Stimulated activated CD4-positive, alpha-beta T cell treated with anti-CD3 and anti-CD28 coated beads, TNF-alpha, amount 100 ng/mL, for 24 hours (primary cell): ENCODE measurements at regions not wholly inside any gene's neighbourhood (a gene's known extent, or its start where the extent isn't known, plus 50 kb on each side); places are given as distances from the start of the nearest gene placed in this dataset.
"Not testable (repeated sequence)": the region's sequence is repeated elsewhere in the genome, so short reads cannot be mapped to it uniquely, and the experiment has no call there.

ENCODE experiments used
- DNase-seq, 3 experiments: peaks; one replicate each; pipeline ENCODE4 v3.0.0-alpha.2; 2020; ENCODE audit warnings: low read depth in 3 of 3

DNA sequence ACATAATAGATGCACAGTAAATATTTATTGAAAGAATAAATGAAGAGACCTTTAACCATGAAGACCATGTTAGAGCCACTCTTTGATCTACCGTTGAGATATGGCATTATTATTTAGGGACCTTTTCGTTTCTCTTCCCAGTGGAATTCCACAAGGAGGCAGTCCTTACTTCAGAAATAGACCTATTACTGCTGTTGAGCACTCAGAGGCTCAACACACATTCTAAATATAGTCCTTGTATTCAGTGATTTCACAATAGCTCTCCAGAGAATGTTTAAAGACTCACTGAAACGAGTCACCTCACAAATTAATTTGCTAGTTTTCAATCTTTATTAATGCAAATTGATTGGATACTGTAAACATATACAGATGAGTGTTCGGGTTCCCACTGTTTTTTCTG, 603.8 kb downstream of the CDH8 start:
- DNase-seq: no peak

- no peak for DNase-seq
Measured at GRCh38 chr16:61421111-61421510, 615.1 kb downstream of the CDH8 start.

DNA sequence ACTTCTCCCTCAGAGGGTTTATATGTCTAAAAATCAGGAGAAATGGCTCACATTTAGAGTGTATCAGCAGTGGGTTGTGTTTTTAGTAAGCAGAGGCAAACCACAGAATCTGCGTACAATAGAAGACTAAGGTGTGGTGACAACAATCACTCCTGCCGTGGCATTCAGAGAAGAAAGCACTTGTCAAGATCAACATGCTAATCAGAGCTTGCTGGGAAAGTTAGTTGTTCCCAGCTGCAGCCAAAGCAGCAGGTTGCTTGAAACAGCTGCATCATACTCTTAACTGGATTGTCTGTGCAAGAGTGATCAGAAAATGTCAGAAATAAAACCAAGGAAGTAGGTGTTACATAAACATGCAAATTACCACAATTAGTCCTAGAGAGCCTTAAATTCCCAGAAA, 616.4 kb downstream of the CDH8 start:
- no peak for DNase-seq

DNA sequence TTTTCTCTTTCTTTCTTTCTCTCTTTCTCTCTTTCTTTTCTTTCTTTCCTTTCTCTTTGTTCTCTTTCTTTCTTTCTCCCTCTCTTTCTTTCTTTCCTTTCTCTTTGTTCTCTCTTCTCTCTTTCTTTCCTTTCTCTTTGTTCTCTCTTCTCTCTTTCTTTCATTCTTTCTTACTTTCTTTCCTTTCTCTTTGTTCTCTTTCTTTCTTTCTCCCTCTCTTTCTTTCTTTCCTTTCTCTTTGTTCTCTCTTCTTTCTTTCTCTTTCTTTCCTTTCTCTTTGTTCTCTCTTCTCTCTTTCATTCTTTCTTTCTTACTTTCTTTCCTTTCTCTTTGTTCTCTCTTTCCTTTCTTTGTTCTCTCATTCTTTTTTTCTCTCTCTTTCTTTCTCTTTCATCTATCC, 617.4 kb downstream of the CDH8 start:
- not testable (repeated sequence) for DNase-seq

DNA sequence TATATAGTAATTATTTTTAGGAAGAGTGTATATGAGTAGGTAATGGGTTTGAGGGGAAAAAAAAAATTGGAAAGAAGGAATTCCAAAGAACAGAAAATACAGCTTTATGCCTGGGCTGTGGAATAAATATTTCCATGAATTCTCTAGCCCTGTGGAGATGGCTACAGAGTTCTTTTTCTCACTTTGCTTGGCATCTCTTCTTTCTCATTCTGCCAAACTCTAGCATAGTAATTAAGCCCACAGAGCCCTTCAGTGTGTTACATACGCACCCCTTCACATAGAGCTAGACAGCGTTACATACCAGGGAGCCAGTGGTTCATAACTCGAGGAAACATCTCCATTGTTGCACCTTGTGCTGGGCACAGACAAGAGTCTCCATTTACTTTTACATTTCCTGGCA, 621.1 kb downstream of the CDH8 start:
- DNase-seq: no peak

- DNase-seq: no peak
Measured at GRCh38 chr16:61413021-61413420, 623.2 kb downstream of the CDH8 start.

DNA sequence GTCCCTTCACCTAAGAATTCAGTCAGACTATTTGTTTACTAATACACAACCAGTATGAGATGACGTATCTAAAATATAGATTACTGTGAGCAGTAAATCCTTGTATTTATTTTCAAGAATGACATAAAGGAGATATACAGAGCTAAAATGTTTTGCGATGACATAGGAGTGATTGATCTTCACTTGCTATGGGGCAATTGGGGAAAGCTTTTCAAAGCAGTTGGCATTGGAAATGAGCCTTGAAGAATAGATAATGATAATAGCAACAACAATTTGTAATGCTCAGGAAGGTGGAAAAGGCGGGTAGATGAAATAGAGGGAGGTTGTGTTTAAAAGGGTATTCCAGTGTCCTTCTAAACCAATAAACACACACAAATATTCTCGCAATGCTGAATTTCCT, 623.7 kb downstream of the CDH8 start:
- no peak for DNase-seq

DNA sequence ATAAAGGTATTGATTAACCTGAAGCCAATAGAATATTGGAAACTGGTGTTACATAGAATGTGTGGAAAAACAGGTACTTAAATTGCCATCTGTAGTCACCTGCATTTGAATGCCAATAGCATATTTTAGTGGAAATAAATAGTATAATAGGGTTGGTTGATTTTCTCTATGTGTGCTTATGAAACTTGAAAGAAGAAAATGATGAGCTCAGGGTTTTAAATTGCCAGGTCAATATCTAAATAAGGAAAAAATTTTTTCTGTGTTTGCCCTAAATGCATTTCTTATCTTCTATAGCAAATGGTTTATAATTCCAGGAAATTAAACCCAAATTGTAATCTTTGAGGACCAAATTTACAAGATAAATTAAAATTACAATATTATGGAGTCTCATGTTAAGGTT, 626.6 kb downstream of the CDH8 start:
- DNase-seq: no peak

DNA sequence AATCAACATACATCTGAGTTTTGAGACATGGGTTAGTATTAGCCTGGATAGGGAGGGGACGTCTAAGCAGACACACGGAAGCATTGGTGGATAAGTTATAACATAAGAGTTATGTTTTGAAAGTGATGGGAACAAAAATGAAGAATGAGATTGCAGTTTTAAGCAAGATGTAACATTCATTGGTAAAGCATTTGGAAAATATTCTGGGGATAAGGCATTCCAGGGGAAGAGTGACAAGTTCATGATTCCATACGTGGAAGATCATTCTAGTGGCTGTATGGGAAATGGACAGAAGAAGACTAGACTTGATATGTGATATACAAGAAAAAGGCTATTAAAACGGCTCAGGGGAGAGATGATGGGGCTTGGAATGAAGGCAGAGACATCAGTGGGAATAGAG, 632.9 kb downstream of the CDH8 start:
- DNase-seq: no peak

GRCh38 chr16:61391896-61392295, 644.3 kb downstream of the CDH8 start:
- DNase-seq: no peak

GRCh38 chr16:61390965-61391637, 645.1 kb downstream of the CDH8 start:
- DNase-seq: no peak

- no peak for DNase-seq
Measured at GRCh38 chr16:61385392-61386071, 650.7 kb downstream of the CDH8 start.

- DNase-seq: no peak
Measured at GRCh38 chr16:61382435-61382834, 653.8 kb downstream of the CDH8 start.

DNA sequence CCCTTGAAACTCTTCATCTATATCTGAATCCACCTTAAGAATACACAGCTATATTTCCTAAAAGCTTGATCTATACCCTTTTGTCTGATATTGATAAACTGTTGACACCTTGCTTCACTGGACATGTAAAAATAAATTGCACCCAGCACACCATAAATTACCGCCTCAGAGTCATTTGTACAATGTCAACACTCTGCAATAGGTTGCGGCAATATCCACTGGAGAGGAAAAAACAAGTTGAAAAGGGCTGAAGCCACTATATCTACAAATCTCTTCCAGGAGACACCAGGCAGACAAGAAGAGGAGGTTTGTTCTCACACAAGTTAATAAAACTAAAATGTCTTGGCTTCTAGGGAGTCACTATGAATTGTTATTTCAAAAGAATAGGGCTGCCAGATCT, 656.9 kb downstream of the CDH8 start:
- DNase-seq: no peak

DNA sequence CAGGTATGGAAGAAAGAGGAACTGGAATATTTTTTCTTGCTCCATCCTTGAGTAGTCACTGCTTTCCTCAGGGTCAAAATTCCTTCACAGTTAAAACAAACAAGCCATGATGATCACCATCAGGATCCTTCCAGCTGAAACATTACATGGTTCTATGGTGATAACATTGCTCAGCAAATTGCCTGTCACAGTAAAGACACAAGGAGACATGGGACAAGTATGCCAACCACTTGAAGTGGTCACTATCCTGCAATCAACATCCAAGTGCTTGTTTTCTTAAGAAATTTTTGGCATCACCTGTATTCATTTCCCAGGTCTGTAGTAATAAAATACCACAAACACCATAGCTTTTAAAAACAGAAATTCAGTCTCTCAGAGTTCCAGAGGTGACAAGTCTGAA, 662.2 kb downstream of the CDH8 start:
- no peak for DNase-seq

DNA sequence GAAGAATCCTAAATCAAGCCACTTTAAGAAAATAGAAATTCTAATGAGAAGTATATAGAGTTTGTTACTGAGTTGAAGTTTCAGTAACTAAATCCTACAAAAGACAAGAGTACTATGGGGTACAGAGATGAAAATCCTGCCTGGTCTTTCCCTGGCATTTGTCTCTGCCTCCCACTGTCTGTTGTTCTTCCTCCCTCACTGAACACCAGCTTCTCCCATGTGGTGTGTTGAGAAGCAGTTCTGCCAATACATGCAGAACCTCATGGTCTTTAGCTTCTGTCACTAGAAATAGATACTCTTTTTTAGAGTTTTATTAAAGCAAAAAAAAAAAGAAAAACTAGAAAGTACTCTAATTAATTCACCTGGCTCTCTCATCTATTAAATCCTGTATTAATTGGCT, 664.4 kb downstream of the CDH8 start:
- DNase-seq: no peak

- DNase-seq: no peak
Measured at GRCh38 chr16:61371388-61371787, 664.9 kb downstream of the CDH8 start.

- DNase-seq: no peak
Measured at GRCh38 chr16:61370564-61370963, 665.7 kb downstream of the CDH8 start.

- DNase-seq: no peak
Measured at GRCh38 chr16:61366006-61366405, 670.2 kb downstream of the CDH8 start.

- no peak for DNase-seq
Measured at GRCh38 chr16:61364990-61365389, 671.2 kb downstream of the CDH8 start.

DNA sequence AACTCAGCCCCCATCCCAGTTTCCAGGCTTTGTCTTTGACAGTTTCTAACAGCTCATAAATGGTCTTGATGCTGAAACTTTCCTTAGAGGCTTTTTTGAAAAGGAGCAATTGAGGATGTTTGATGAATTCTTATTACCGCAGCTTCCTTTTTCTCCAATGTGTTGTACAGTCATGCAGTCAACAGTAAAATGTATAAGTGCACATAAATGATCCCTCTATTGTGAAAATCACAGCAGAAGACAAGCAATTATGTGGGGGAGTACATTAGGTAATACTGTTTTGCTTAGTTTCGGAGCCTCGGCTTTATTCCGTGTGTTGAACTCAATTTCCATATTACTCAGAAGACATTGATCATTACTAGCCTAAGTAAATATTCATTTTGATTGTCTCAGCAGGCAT, 673.7 kb downstream of the CDH8 start:
- DNase-seq: no peak

DNA sequence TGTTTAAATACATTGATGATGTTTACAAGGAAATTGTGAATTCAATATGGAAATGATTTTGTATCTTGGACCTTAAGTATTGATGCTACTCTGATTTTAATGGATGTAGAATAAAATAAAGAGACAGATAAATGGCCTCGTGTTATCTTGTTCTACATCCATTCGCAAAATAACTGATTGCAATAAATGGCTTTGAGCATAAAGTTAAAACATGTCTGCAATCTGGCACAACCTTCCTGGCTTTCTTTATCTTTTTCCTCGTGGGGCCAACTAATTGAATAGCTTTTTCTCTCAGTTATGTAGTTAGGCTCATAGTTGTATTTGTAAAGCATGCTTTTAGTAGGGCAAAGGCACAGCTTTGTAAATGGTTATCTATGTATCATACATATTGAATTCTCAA, 691.4 kb downstream of the CDH8 start:
- no peak for DNase-seq

- DNase-seq: no peak
Measured at GRCh38 chr16:61332461-61332860, 703.8 kb downstream of the CDH8 start.

GRCh38 chr16:61324044-61324443, 712.2 kb downstream of the CDH8 start:
- no peak for DNase-seq
